ENCODE measurements at regions not wholly inside any gene's neighbourhood (a gene's known extent, or its start where the extent isn't known, plus 50 kb on each side); places are given as distances from the start of the nearest gene placed in this dataset.

DNA sequence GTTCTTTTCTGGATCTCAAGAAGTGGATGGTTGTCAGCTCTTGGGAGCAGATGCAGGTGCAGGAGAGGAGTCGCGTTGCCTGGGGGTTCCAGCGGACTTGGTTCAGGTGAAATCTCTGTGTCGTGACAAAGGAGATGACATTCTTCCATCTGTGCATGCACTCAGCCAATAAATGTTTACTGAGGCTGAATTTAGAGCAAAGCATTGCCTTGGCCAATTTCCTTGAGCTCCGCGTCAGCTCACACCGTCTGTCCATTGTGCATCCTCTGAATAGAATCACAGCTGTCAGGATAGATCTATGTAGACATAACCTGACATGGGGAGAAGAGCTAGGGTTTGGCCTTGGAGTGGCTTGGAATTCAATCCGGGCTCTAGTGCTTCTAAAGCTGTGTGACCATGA is 343.7 kb downstream of the GLRX3 start:
- TF ChIP-seq, protein P1, sequence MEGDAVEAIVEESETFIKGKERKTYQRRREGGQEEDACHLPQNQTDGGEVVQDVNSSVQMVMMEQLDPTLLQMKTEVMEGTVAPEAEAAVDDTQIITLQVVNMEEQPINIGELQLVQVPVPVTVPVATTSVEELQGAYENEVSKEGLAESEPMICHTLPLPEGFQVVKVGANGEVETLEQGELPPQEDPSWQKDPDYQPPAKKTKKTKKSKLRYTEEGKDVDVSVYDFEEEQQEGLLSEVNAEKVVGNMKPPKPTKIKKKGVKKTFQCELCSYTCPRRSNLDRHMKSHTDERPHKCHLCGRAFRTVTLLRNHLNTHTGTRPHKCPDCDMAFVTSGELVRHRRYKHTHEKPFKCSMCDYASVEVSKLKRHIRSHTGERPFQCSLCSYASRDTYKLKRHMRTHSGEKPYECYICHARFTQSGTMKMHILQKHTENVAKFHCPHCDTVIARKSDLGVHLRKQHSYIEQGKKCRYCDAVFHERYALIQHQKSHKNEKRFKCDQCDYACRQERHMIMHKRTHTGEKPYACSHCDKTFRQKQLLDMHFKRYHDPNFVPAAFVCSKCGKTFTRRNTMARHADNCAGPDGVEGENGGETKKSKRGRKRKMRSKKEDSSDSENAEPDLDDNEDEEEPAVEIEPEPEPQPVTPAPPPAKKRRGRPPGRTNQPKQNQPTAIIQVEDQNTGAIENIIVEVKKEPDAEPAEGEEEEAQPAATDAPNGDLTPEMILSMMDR (conservative IDR thresholded peaks at IDR 0.05; ENCODE audit: low read depth, low read length): no peak
- TF ChIP-seq EZH2phosphoT487 (IDR thresholded peaks at IDR 0.05; ENCODE audit: borderline replicate concordance, low read length): no peak
